ENCODE measurements at regions not wholly inside any gene's neighbourhood (a gene's known extent, or its start where the extent isn't known, plus 50 kb on each side); places are given as distances from the start of the nearest gene placed in this dataset.
"Not testable (repeated sequence)": the region's sequence is repeated elsewhere in the genome, so short reads cannot be mapped to it uniquely, and the experiment has no call there.

DNA sequence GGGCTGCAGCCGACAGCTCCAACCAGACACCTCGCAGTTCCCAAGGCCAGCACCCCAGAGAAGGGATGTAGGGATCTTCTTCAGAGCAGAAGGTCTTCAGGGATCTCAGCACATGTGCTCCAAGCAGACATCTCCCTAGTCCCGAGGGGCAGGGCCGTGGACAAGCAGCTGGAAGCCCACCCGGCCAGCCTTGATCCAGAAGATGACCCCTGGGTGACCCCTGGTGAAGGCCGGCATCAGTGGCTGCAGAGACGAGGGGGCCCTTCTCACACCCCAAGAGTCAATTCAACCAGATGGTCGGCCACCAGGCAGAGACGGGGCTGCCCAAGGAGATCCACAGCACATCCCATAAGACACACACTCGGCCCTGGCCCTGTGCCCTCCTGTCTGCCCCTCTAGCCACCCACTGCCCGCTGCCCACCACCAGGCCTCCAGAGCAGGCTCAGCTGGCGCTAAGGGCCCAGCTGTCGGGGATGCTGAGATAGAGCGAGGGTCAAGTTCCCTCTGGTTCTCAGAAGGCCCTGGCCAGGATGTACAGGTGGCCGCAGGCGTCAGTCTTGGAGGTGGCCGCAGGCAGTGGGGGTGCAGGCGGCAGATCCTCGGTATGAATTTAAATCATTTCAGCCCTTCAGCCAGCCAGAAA, 168.3 kb downstream of the BRD1 start:
- DNase-seq (ENCODE audit: low spot score) = no peak

DNA sequence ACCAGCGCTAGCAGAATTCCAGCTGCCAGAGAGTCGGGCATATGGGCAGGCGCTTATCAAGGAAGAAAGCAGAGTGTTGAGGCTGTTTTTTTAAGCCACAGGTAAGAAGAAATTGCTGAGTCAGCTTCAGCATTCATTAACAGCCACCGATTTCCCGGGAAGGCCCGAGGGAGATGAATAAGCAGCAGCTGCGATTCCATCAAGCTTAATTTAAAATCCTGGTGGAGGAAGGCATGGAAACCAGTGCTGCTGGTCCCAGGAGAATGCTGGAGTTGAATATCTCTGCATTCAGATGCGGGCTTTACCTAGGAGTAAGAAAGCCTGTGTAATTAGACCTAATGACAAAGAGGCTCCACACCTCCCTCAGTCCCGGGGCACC, 168.8 kb downstream of the BRD1 start:
- no peak for DNase-seq (ENCODE audit: low spot score)

DNA sequence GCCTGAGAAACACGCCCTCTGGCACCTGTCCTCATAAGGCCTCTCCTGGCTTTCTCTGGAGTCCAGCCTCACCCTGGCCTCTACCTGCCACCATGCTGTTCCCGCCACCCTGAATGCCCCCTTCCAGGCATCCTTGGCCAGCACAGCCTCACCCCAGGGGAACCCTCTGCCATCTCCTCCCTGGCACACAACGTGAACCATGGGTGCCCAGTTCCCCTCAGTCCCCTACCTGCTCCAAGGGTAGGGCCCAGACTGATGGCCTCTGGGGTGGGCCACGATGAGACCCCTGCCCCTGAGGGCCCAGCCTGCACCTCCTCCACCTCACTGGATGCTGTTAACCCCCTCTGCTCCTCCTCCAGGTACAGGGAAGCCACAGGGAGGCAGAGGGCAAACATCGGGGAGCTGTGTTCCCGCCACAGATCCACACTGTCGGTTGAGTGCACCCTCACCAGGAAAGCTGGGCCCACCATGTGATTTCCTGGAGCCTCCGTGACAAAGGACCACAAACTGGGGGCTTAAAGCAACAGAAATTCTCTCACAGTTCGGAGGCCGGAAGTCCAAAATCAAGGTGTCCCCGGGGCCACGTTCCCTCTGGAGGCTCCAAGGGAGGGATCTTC, 169.6 kb downstream of the BRD1 start:
- DNase-seq (ENCODE audit: low spot score) = no peak

DNA sequence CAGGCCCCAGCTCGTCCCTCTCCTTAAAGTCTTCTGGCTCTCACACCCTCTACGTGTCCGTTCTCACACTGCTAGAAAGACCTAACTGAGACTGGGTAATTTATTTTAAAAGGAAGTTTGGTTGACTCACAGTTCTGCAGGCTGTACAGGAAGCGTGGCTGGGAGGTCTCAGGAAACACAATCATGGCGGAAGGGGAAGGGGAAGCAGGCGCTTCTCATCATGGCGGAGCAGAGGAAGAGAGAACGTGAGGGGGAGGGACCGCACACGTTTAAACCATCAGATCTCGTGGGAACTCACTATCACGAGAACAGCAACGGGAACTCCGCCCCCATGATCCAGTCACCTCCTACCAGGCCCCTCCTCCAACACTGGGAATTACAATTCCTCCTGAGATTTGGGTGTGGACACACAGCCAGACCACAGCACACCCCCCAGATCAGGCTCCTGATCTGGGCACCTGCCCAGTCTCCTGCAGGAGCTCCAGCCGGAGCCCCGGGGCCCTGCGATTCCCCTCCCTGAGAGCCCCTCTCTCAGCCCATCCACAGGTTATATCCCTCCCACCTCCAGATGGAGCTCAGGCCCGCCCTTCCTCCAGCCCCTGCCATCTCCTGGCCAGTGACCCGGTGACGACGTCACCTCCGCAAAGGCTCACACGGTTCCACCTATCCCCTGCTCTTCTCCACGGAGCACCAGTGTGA, 170.2 kb downstream of the BRD1 start:
- DNase-seq (ENCODE audit: low spot score) = peak; percentile 33

DNA sequence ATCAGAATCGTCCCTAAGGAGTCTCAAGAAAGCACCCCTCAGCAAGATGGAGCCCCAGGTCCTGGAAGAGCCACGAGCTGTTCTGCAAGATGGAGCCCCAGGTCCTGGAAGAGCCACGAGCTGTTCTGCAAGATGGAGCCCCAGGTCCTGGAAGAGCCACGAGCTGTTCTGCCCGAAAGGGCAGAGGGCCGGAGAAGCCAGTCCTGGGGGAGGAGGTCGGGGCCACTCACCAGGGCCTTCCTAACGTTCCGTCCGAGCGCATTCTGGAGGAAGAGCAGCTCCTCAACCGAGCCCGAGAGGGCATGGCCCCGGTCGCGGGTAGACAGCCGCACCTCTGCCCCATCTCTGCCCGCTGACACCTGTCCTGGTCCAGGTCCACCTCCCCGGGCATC, 170.8 kb downstream of the BRD1 start:
- DNase-seq (ENCODE audit: low spot score) = not testable (repeated sequence)

DNA sequence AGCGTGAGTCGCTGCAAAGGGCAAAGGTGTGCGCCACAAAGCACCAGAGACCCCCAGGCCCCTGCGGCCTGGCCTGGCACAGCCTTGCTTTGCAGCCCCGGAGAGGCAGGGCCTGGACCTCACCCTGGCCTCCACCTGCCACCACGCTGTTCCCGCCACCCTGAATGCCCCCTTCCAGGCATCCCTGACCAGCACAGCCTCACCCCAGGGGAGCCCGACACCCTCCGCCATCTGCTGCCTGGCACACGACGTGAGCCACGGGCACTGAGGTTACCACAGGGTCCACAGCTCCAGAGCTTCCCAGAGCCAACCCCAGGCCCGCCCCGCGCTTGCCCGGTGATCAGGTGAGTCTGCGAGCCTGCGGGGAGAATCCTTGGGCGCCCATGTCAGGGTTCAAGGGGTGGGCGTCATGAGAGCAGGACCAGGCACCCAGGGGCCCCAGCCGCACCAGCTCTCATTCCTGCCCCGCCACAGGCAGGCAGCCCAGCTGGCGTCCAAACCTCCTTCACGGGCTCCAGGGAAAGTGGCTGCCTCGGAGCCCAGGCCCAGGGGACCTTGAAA, 171.3 kb downstream of the BRD1 start:
- no peak for DNase-seq (ENCODE audit: low spot score)

DNA sequence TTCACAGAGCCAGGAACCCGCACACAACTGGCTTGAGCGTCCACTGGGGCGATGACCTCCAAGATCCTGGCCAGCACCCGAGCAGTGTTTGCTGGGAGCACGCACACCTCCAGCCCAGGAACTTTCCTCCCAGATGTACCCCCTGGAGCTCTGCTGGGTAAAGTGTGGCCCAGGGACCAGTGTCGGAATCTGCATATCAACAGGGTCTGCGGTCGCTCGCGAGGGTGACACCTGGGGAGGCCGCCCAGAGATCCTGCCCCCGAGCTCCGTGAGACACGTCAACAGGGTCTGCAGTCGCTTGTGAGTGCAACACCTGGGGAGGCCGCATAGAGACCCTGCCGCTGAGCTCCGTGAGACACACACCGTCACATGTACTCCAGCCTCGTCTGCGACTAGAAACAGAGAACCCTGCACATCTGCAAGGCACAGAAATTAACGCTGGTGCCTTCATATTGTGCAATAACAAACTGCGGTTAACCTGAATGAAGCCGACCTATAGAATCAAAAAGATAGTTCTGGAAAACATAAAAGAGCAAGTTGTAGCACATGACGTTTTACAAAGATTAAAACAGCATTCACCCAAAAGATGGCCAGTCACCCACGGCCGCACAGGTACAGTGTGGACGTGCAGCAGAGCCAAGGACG, 172.4 kb downstream of the BRD1 start:
- no peak for DNase-seq (ENCODE audit: low spot score)

DNA sequence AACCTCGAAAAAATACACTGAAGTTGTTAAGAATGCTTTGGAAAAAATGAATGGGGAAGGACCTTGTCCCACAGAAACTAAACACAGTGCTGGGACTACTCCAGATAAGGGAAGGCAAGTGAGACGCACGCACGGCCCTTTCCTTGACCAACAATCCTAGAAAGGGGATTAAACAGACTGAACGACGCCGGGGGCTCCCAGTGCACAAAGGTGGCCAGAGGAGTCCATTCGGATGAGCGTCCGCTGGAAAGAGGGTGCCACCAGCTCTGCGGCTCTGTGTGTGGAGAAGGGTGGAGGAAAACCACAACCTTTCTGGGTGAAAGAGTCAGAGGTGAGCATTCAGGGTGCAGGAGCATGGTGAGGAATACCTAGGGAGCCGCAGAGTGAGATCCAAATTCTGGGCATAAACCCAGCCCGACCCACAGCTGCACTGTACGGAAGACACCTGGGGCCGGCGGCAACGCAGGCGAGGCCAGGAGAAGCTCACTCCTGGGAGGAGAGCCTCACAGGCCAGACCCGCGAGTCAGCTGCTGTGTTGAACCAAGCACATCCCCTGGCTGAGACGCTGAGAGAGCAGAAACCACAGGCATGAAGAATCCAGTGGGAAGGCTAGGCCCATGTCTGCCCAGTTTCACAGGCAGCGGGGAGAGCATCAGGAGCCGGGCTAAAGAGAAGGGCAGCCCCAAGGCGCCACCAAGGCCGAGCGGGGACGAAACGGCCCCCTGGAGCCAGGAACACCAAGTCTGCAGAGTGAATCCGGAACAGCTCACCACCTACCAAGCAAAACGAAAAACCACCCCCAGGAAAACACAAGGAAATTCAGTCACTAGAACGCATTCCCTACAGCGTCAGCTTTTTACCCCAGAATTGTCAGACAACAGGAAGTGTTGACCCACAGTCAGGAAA, 177.1 kb downstream of the BRD1 start:
- no peak for DNase-seq (ENCODE audit: low spot score)

DNA sequence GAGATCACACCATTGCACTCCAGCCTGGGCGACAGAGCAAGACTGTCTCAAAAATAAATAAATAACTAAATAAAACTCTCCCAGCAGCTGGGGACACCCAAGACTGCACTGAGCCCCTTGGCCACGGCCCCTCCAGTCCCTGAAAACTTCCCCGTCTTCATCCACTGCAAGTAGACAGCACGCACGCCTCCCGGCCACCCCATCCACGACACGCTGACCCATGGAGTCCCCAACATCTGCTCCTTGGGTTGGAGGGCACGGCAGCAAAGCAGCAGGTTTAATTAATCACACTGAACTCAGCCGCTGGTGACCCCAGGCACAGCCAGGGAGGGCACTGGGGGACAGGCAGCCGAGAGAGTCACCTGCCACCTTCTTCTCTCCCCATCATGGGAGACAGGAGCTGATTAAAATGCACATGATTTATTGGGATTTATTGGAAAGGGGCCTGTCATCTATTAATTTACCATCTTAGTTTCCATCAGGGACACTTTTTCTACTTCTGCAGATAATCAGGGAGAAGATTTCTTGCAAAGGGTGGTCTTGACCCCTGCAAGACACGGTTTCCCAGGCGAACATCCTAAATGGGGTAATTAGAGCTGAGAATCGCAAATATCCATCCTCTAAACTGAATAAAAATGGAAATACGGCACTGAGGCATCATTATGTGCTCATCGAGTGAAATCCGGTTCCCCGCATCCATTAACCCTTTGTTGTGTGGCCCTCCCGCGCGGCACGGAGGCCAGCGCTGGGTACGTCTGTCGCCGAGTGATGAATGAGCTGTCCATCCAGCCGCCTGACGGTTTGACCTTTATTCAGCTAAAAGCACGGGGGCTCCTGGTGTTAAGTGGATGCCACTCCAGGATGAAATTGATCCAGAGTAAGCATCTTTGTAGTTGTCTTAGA, 178.3 kb downstream of the BRD1 start:
- no peak for DNase-seq (ENCODE audit: low spot score)

DNA sequence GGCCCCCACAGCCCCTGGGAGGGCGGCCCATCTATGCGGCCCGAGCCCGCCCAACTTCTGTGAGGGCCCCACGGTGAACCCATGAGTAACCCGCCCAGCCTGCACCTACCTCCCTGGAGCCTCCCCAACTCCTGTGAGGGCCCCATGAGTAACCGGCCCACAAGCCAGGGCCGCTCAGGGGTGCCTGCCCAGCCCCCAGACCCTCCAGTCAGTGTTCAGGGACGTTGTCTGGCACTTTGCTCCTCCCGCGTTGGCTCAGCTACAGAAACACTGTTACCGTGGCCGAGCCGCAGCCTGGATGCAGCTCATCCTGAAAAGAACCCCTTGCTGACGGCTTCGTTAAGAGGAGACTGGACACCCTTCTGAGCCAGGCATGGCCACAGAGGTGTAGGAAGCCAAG, 179.6 kb downstream of the BRD1 start:
- DNase-seq (ENCODE audit: low spot score) = no peak

DNA sequence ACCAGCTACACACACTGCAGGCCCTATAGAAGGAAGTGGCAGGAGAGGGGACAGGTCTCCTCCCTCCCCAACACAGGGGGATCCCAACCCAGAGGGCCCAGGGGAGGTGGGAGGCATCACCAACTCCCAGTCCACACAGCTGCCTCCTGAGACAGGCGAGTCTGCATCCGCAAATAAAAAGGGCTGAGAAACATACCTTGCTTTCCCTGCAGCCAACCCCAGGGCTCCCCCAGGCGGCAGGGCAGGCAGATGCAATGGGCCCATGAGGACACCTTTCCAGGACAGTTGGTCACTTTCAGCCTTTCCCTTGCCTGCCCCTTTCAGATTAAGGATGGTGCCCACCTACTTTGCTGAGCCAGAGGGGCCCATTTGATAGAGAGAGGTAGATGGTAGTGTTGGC, 180.0 kb downstream of the BRD1 start:
- no peak for DNase-seq (ENCODE audit: low spot score)

DNA sequence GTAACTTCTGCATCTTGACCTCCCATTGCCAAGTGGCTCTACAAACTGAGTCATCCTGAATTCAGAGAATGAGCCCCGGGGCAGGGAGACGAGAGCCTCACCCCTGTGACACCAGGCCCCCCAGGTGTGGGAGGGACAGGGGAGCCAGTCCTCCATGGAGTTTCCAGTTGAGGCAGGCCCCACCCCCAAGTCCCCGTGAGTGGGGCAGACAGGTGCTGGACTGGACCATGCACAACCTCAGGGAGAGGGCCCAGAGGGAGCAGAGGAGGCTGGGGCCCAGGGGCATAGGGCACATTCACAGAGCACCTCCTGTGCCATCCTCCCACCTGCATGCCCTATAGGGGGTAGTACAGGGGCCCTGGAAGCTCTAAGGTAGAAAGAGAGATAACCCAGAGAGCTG, 180.8 kb downstream of the BRD1 start:
- no peak for DNase-seq (ENCODE audit: low spot score)

DNA sequence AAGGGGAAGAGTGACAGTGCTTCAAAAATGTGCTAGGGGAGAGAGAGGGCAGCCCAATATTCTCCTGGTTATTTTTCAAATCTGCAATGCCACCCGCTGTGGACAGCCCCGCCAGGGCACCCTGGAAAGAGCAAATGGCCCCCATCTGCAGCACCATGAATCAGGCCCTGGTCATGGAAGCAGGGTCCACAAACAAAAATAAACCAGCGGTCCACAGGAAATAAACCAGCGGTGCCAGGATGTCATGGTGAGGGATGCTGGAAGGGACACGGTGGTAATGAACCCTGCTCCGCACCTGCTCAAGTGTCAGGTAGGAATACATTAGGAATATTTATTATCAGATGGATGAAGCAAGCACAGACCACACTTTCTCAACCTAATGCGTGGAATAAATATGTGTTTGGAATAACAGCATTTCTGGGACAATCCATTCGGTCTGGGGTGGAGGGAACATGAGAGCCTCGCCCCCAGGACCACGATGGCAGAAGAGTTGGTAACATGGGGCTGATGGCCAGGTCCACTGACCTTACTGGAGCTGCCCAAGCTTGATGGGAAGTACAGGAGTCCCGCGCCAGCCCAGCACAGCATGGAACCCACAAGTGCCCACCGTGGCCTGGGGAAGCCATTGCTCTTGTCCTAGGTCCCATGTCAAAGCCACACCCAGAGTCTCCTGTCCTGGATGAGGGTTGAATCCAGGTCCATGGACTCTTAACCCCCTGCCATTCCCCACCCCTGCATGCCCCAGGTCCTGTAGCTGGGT, 181.7 kb downstream of the BRD1 start:
- DNase-seq (ENCODE audit: low spot score) = no peak

DNA sequence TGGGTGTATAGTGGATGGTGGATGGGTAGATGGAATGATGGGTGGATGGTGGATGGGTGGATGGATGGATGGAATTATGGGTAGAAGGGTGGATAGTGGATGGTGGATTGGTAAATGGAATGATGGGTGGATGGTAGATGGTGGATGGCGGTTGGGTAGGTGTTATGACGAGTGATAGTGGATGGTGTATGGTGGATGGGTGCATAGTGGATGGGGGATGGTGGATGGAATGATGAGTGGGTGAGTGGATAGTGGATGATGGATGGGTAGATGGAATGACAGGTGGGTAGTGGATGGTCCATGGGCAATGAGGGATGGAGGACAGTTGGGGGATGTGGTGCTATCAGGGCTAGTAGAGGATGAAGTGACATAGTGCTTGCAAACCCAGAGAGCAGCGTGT, 182.4 kb downstream of the BRD1 start:
- DNase-seq (ENCODE audit: low spot score) = no peak

DNA sequence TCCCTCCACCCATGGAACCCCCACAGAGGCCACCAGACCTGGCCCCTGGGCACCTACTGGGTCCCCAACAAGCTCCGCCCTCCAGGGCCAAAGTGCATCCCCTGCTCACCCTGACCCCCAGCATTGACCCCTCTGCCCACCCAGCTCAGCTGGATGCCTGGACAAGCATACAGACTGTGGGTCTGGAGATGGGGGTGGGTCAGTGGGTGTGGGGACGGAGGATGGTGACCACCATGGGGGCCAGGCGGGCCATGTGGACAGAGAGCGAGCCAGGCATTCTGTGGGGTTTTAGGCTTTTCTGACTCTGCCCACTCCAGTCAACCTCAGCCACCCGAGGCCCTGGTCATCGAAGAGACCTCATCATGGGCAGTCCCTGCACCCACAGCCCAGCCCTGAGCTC, 183.7 kb downstream of the BRD1 start:
- no peak for DNase-seq (ENCODE audit: low spot score)

DNA sequence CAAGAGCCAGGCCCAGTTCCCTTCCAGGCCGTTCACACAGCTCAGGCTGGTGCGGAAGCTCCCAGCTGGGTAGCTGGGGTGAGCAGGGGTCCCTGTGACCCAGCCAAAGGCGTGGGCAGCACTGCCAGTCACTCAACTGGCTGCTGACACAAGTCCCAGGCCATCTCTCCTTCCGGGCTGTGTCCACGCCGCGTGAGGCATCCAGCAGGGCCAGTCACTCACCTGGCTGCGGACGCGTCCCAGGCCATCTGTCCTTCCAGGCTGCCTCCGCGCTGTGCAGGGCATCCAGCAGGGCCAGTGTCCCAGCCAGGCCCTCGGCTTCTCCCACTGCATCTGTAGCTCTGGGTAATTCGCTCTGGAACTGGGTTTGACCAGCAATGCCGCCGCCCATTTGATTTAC, 184.2 kb downstream of the BRD1 start:
- no peak for DNase-seq (ENCODE audit: low spot score)

DNA sequence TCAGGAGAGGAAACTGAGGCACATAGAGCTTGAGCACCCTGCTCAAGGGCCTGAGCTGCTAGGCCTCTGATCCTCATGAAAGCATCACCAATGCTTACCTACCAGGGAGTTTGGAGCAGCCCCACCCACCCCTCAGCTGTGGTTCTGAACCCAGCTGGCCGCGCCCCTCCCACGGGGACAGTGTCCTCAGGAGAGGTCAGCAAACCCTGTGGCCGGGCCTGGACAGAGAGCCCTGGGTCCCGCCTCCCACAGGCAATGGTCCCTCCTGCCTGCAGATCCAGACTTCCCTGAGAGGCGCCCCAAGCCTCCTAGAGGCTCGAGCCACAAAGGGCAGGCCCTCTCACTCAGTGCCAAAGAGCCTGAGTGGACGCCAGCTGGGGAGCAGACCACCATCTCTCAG, 184.9 kb downstream of the BRD1 start:
- no peak for DNase-seq (ENCODE audit: low spot score)

DNA sequence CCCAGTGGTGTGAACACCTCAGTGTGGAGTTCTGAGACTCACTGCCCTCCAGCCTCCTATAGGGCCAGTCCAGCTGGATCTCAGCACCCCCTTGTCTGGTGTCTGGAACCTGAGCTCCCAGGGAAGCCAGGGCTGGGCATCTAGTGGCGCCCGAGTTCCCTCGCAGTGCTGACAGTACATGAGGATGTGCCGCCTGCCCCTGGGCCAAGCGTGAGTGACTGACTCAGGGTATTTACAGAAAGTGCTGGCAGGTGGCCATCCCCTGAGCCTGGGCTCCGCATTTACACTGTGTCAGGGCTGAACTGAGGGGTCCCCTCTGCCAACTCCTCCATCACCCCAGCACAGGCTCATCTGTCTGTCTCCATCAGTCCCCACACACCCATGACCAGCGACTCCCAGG, 185.3 kb downstream of the BRD1 start:
- no peak for DNase-seq (ENCODE audit: low spot score)

DNA sequence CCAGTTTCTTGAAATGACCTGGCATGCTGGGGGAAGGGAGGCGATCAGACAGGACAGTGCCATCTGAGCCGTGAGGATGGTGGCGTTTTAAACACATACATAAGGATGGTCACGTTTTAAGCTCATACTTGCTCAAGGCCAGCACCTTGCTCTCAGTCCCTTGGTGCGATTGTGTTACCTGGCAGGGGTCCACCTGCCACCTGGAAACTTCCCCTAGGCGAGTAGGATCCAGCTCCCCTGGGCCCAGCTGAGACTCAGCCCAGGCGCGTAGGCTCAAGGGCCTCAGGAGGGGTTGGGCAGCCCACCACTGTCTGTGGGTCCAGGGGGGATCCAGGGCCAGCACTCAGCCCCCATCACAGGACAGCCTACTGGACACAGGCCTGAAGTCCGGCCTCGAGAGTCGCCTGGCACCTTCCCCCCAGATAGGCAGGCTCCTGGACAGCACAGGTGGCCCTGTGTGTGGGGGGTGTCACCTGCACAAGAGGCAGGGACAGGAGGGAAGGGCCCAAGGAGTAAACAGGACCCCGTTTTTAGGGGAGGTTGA, 185.8 kb downstream of the BRD1 start:
- no peak for DNase-seq (ENCODE audit: low spot score)

Data from putamen (tissue), 1 donor.